GM12878 (cell line): ENCODE measurements at regions not wholly inside any gene's neighbourhood (a gene's known extent, or its start where the extent isn't known, plus 50 kb on each side); places are given as distances from the start of the nearest gene placed in this dataset.

Experiments
- ATAC-seq: fragments of 200-7000 bp; cut with Tn5 transposase; 3 replicates; pipeline ENCODE4 v1.9.1; 2020; ENCODE audit warnings: mild to moderate bottlenecking, moderate library complexity
- BruUV-seq: library from RNA; stranded (reverse); fragments of 400-500 nt; replicated peaks from 2 replicates; lab custom pipeline; 2021; lab: Mats Ljungman, UMichigan
- CTCF ChIA-PET: fragments of 300-600 bp; sonication (Branson Sonifier 250); formaldehyde crosslinking; extraction: SDS; loops from one replicate; lab custom pipeline; 2021; ENCODE audit warnings: inconsistent platforms; lab: Yijun Ruan, JAX
- POLR2A ChIA-PET: fragments of 350-600 bp; formaldehyde crosslinking; extraction: SDS; loops from one replicate; lab custom pipeline; 2021; ENCODE audit warnings: inconsistent platforms; lab: Charles Lee
- RAD21 ChIA-PET: fragments of 300-600 bp; sonication (Branson Sonifier 250); formaldehyde crosslinking; loops from one replicate; lab custom pipeline; 2023; ENCODE audit warnings: antibody characterized with exemption; ENCODE audit not compliant: unreplicated experiment; lab: Charles Lee
- SMC1A ChIA-PET: fragments of 300-600 bp; sonication (Branson Sonifier 250); formaldehyde crosslinking; loops from one replicate; lab custom pipeline; 2023; ENCODE audit not compliant: unreplicated experiment, uncharacterized antibody; lab: Charles Lee
- DNase-seq: peaks from one replicate; pipeline ENCODE4 v3.0.0-alpha.2; 2011; ENCODE audit warnings: low read depth, low spot score
- FAIRE-seq: peaks from 3 replicates; lab custom pipeline; 2011; peaks lifted over from hg19 to GRCh38; lab: Jason Lieb, UNC
- H2AFZ ChIP-seq: 2 replicates; pipeline ENCODE4 v1.6.0; 2011; ENCODE audit warnings: low read depth, low read length, control low read depth; ENCODE audit not compliant: control insufficient read depth
- H3K27ac ChIP-seq: 2 replicates; pipeline ENCODE4 v1.5.1; 2011; ENCODE audit warnings: control low read depth; ENCODE audit not compliant: control insufficient read depth, insufficient read depth
- H3K27me3 ChIP-seq, 2 experiments: replicated peaks in 1 of 2; 2 replicates each; pipeline versions ENCODE4 v1.6.0 to v1.6.1; 2011; ENCODE audit warnings: low read length in 1 of 2; ENCODE audit not compliant: control insufficient read depth in 2 of 2, insufficient read depth in 2 of 2
- H3K36me3 ChIP-seq, 2 experiments: 2 replicates each; pipeline ENCODE4 v1.5.1; 2011; ENCODE audit warnings: low read length in 1 of 2; ENCODE audit not compliant: control insufficient read depth in 2 of 2, insufficient read depth in 2 of 2
- H3K4me1 ChIP-seq: 2 replicates; pipeline ENCODE4 v1.6.1; 2011; ENCODE audit warnings: mild to moderate bottlenecking, low read length, moderate library complexity, mixed read lengths; ENCODE audit not compliant: control insufficient read depth, insufficient read depth
- H3K4me2 ChIP-seq: 2 replicates; pipeline ENCODE4 v1.6.0; 2011; ENCODE audit warnings: control low read depth; ENCODE audit not compliant: control insufficient read depth, insufficient read depth
- H3K4me3 ChIP-seq: fragments of 200-600 bp; sonication (generic); 2 replicates; pipeline ENCODE4 v1.5.1; 2016
- H3K79me2 ChIP-seq: 2 replicates; pipeline ENCODE4 v1.6.0; 2011; ENCODE audit warnings: low read length; ENCODE audit not compliant: control insufficient read depth, insufficient read depth
- H3K9ac ChIP-seq: 2 replicates; pipeline ENCODE4 v1.8.0; 2011; ENCODE audit warnings: low read length, control low read depth, mixed read lengths; ENCODE audit not compliant: control insufficient read depth, insufficient read depth
- H3K9me3 ChIP-seq: replicated peaks from 3 replicates; pipeline ENCODE4 v1.5.1; 2011; ENCODE audit warnings: mild to moderate bottlenecking, low read length; ENCODE audit not compliant: control insufficient read depth, insufficient read depth
- H4K20me1 ChIP-seq: 2 replicates; pipeline ENCODE4 v1.6.0; 2011; ENCODE audit not compliant: control insufficient read depth, insufficient read depth
- BCLAF1 ChIP-seq: fragments of 450-650 bp; IDR thresholded peaks from 2 replicates; pipeline ENCODE4 v1.6.1; 2017; ENCODE audit warnings: antibody characterized with exemption, mild to moderate bottlenecking, moderate library complexity
- CEBPB ChIP-seq, 2 experiments: fragments of 150-350 bp in 1 of 2; IDR thresholded peaks; 2 replicates each; pipeline ENCODE4 v1.6.1; 2012 to 2014; ENCODE audit warnings: low read depth in 2 of 2, low read length in 2 of 2, borderline replicate concordance in 1 of 2, inconsistent platforms in 1 of 2
- CREB1 ChIP-seq: IDR thresholded peaks from 2 replicates; pipeline ENCODE4 v1.6.1; 2012; ENCODE audit warnings: low read depth, mild to moderate bottlenecking, inconsistent platforms
- DPF2 ChIP-seq: fragments of 450-650 bp; IDR thresholded peaks from 2 replicates; pipeline ENCODE4 v1.6.1; 2017; ENCODE audit warnings: mild to moderate bottlenecking
- E2F4 ChIP-seq: IDR thresholded peaks from 2 replicates; pipeline ENCODE4 v1.6.1; 2012; ENCODE audit warnings: low read depth, low read length, improper control_type of control experiment
- IRF3 ChIP-seq: fragments of 450-650 bp; IDR thresholded peaks from 2 replicates; pipeline ENCODE4 v1.6.1; 2014; ENCODE audit warnings: mild to moderate bottlenecking
- IRF5 ChIP-seq: fragments of 450-650 bp; IDR thresholded peaks from 2 replicates; pipeline ENCODE4 v1.6.1; 2017; ENCODE audit warnings: borderline replicate concordance
- MAX ChIP-seq: IDR thresholded peaks from 2 replicates; pipeline ENCODE4 v1.6.1; 2012; ENCODE audit warnings: low read depth, low read length, improper control_type of control experiment
- MTA3 ChIP-seq: IDR thresholded peaks from 2 replicates; pipeline ENCODE4 v1.6.1; 2012; ENCODE audit warnings: low read length, inconsistent platforms, borderline replicate concordance
- NKRF ChIP-seq: fragments of 450-650 bp; conservative IDR thresholded peaks from 2 replicates; pipeline ENCODE4 v1.6.1; 2017; ENCODE audit warnings: mild to moderate bottlenecking, moderate library complexity
- POU2F2 ChIP-seq: IDR thresholded peaks from 3 replicates; pipeline ENCODE4 v1.6.1; 2011; ENCODE audit warnings: low read depth, mild to moderate bottlenecking, low read length, borderline replicate concordance
- RELB ChIP-seq: fragments of 450-650 bp; IDR thresholded peaks from 2 replicates; pipeline ENCODE4 v1.6.1; 2017; ENCODE audit warnings: low read depth, mild to moderate bottlenecking, moderate library complexity
- SMARCA5 ChIP-seq: fragments of 450-650 bp; IDR thresholded peaks from 2 replicates; pipeline ENCODE4 v1.6.1; 2017; ENCODE audit warnings: mild to moderate bottlenecking
- TARDBP ChIP-seq: IDR thresholded peaks from 2 replicates; pipeline ENCODE4 v1.6.1; 2016; ENCODE audit warnings: borderline replicate concordance
- ZNF217 ChIP-seq: fragments of 450-650 bp; IDR thresholded peaks from 2 replicates; pipeline ENCODE4 v1.6.1; 2017; ENCODE audit warnings: antibody characterized with exemption, mild to moderate bottlenecking
- WGBS: methylation state at CpG from one replicate; pipeline ENCODE4 v1.1.6; 2016; ENCODE audit warnings: low lambda C conversion rate; ENCODE audit not compliant: insufficient replicate concordance, insufficient coverage; ENCODE audit errors: missing lambda C conversion rate; 5-methylcytosine and 5-hydroxymethylcytosine counted together
- in situ Hi-C: fragments of 300-500 bp; cut with MboI; formaldehyde crosslinking; loops from 9 replicates; pipeline ENCODE4 v1.14.3; 2018; ENCODE audit warnings: mixed read lengths
- intact Hi-C: fragments of 100-400 bp; cut with micrococcal nuclease; formaldehyde crosslinking; loops from one replicate; pipeline ENCODE4 v1.14.2; 2022; ENCODE audit not compliant: unreplicated experiment

- Histone ChIP-seq H3K36me3 (no peaks in the 10 kb centered on the region), H3K27ac (no peak overlapping the region), H3K9ac (no peak overlapping the region), H3K27me3 (no peaks in the 10 kb centered on the region), H3K4me1 (no peaks in the 10 kb centered on the region), H3K4me3 (no peak overlapping the region), H3K79me2 (no peaks in the 10 kb centered on the region), H4K20me1 (no peaks in the 10 kb centered on the region), H3K9me3 (no peaks in the 10 kb centered on the region), H3K4me2 (no peak overlapping the region), H2AFZ (no peak overlapping the region)
- intact Hi-C loops (no loop called here), in situ Hi-C loops (no loop called here)
- POLR2A ChIA-PET = no interaction called here
- FAIRE-seq (no peak), ATAC-seq (no peak), DNase-seq (no peak)
- SMC1A ChIA-PET = interaction anchor here (1.4 kb wide), 1 partner anchor 14 kb away, joined by 4 read pairs; no protein-coding TSS in a partner anchor
- RAD21 ChIA-PET = no interaction called here
- no TSS peak for BruUV-seq
- WGBS = 36% methylated on average over 2 of the region's 2 CpGs
- CTCF ChIA-PET = interaction anchor here (0.7 kb wide), 1 partner anchor 23 kb away, joined by 3 read pairs; no protein-coding TSS in a partner anchor
- no peak for TF ChIP-seq MAX
- no peak for TF ChIP-seq ZNF217
- no peak for TF ChIP-seq DPF2
- no peak for TF ChIP-seq TARDBP
- no peak for TF ChIP-seq MTA3
- no peak for TF ChIP-seq CREB1
- no peak for TF ChIP-seq E2F4
- TF ChIP-seq BCLAF1 = no peak
- no peak for TF ChIP-seq CEBPB (IDR thresholded peaks at IDR 0.05; ENCODE audit: borderline replicate concordance in 1 of 2, low read depth in 2 of 2, low read length in 2 of 2)
- no peak for TF ChIP-seq POU2F2
- TF ChIP-seq SMARCA5 = no peak
- TF ChIP-seq IRF3 = no peak
- no peak for TF ChIP-seq NKRF
- no peak for TF ChIP-seq IRF5
- TF ChIP-seq RELB = no peak
These were observed 60.4 kb upstream of the FAM83B start for GRCh38 chr6:54786154-54786553.
